ENCODE measurements at regions not wholly inside any gene's neighbourhood (a gene's known extent, or its start where the extent isn't known, plus 50 kb on each side); places are given as distances from the start of the nearest gene placed in this dataset.

DNA sequence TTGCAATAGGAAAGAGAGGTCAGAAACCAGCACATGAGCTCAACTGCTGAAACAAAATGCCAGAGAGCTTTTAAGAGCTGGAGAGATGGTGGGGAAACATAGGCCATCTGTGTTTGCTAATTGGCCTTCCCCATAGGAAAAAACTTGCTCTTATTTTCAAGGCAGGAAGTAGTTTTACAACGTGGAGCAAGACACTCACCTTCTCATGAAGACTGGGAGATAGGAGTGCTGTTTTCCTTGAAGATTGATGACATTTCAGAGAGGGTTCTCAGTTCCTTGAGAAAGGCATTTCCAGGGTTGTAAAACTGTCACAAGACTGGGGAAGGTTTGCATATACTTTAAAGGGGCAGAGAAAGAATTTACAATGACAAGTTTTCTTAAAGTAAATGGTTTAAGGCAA is 586.3 kb upstream of the RAG2 start:
- H3K9me3 Mint-ChIP-seq, result peaks cover 0 to 9% (median 3%) of the 10 kb centered on the region in 7 donors
- Histone ChIP-seq H3K27ac (ENCODE audit: low read depth in 1 of 2, low read length in 2 of 2) (no peak overlapping the region), H2AFZ (ENCODE audit: insufficient read depth, low read depth, low read length, poor library complexity, severe bottlenecking) (no peak overlapping the region), H3K79me2 (ENCODE audit: insufficient read depth, low read length) (no peaks in the 10 kb centered on the region), H3K4me1 (ENCODE audit: control insufficient read depth in 1 of 2, insufficient read depth in 2 of 2, low read length in 2 of 2) (no peaks in the 10 kb centered on the region), H3K9ac (ENCODE audit: insufficient read depth, low read length, poor library complexity, severe bottlenecking) (no peak overlapping the region), H3K4me2 (replicated peaks; ENCODE audit: extremely low read depth, low read length, poor library complexity, severe bottlenecking) (no peak overlapping the region), H3K36me3 (replicated peaks in 1 of 2; ENCODE audit: control insufficient read depth in 1 of 2, insufficient read depth in 2 of 2, low read length in 2 of 2) (no peaks in the 10 kb centered on the region), H3K27me3 (ENCODE audit: control insufficient read depth in 2 of 2, insufficient read depth in 2 of 2, low read length in 2 of 2) (no peaks in the 10 kb centered on the region), H3K4me3 (replicated peaks in 1 of 3; ENCODE audit: low read depth in 2 of 3, low read length in 3 of 3) (no peak overlapping the region), H4K20me1 (ENCODE audit: insufficient read depth, low read length) (no peaks in the 10 kb centered on the region), H3K9me3 (replicated peaks in 1 of 2; ENCODE audit: control insufficient read depth in 1 of 2, insufficient read depth in 1 of 2, low read length in 2 of 2) (peaks cover 0 to 6% of the 10 kb centered on the region in 2 donors)
- no peak overlapping the region for H3K4me3 Mint-ChIP-seq
- H3K27ac Mint-ChIP-seq, result no peak overlapping the region
- 20% methylated on average over 1 of the region's 1 CpG for WGBS (ENCODE audit: insufficient coverage)
- peaks cover 0 to 3% (median 0%) of the 10 kb centered on the region in 3 donors for H3K27me3 Mint-ChIP-seq (ENCODE audit: low read depth in 3 of 3)
- intact Hi-C loops (cut with micrococcal nuclease), result no loop called here
- TF ChIP-seq CTCF (IDR thresholded peaks at IDR 0.05), result no peak
- no peak for DNase-seq
- no peaks in the 10 kb centered on the region for H3K4me1 Mint-ChIP-seq
- H3K36me3 Mint-ChIP-seq, result no peaks in the 10 kb centered on the region

DNA sequence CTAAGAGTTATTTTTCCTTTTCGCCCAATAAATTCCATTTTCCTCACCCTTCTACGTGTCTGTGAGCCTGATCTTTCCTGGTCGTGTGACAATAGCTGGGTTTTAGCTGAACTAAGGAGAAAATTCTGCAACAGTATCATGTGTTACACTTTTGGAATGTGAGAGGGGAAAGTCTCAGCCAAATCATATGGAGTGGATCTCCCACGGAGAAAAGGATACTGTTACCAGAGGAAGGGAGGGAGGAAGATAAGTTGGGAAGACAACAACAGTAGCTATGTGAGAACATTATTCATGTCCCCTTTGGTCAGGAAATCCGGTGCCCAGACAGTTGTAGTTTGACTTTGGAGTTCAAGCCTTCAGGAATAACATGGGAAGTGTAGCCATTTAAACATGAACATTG is 584.0 kb upstream of the RAG2 start:
- no peak overlapping the region for H3K27ac ChIP-seq (ENCODE audit: low read depth in 1 of 2, low read length in 2 of 2)
- intact Hi-C loops (cut with micrococcal nuclease), result no loop called here
- 57% methylated on average over 2 of the region's 5 CpGs for WGBS (ENCODE audit: insufficient coverage)
- no peaks in the 10 kb centered on the region for H3K4me1 ChIP-seq (ENCODE audit: control insufficient read depth in 1 of 2, insufficient read depth in 2 of 2, low read length in 2 of 2)
- H3K36me3 ChIP-seq (replicated peaks in 1 of 2; ENCODE audit: control insufficient read depth in 1 of 2, insufficient read depth in 2 of 2, low read length in 2 of 2), result no peaks in the 10 kb centered on the region
- no peak overlapping the region for H3K4me3 Mint-ChIP-seq
- no peak for TF ChIP-seq CTCF (IDR thresholded peaks at IDR 0.05)
- H3K9ac ChIP-seq (ENCODE audit: insufficient read depth, low read length, poor library complexity, severe bottlenecking), result no peak overlapping the region
- no peak overlapping the region for H3K4me2 ChIP-seq (replicated peaks; ENCODE audit: extremely low read depth, low read length, poor library complexity, severe bottlenecking)
- no peak for DNase-seq
- no peak overlapping the region for H3K4me3 ChIP-seq (replicated peaks in 1 of 3; ENCODE audit: low read depth in 2 of 3, low read length in 3 of 3)
- H2AFZ ChIP-seq (ENCODE audit: insufficient read depth, low read depth, low read length, poor library complexity, severe bottlenecking), result no peak overlapping the region
- H3K36me3 Mint-ChIP-seq, result no peaks in the 10 kb centered on the region
- H3K9me3 ChIP-seq (replicated peaks in 1 of 2; ENCODE audit: control insufficient read depth in 1 of 2, insufficient read depth in 1 of 2, low read length in 2 of 2), result peaks cover 0 to 6% of the 10 kb centered on the region in 2 donors
- H3K79me2 ChIP-seq (ENCODE audit: insufficient read depth, low read length), result no peaks in the 10 kb centered on the region
- H3K4me1 Mint-ChIP-seq, result no peaks in the 10 kb centered on the region
- peaks cover 0 to 3% (median 0%) of the 10 kb centered on the region in 3 donors for H3K27me3 Mint-ChIP-seq (ENCODE audit: low read depth in 3 of 3)
- no peaks in the 10 kb centered on the region for H4K20me1 ChIP-seq (ENCODE audit: insufficient read depth, low read length)
- H3K27me3 ChIP-seq (ENCODE audit: control insufficient read depth in 2 of 2, insufficient read depth in 2 of 2, low read length in 2 of 2), result no peaks in the 10 kb centered on the region
- H3K9me3 Mint-ChIP-seq, result peaks cover 0 to 11% (median 3%) of the 10 kb centered on the region in 7 donors
- no peak overlapping the region for H3K27ac Mint-ChIP-seq
